Neuronal stem cell (in vitro differentiated cells): ENCODE measurements at regions not wholly inside any gene's neighbourhood (a gene's known extent, or its start where the extent isn't known, plus 50 kb on each side); places are given as distances from the start of the nearest gene placed in this dataset.
A peak's percentile ranks its signal among the peaks of the same experiment; 100 is the strongest.

ENCODE experiments used
- DNase-seq: peaks from one replicate; pipeline ENCODE4 v3.0.0-alpha.2; 2013; ENCODE audit warnings: low spot score
- H2AFZ ChIP-seq: one replicate; pipeline ENCODE4 v1.6.1; 2013; ENCODE audit warnings: mild to moderate bottlenecking, low read length, inconsistent platforms
- H2AK5ac ChIP-seq: 2 replicates; pipeline ENCODE4 v1.6.1; 2013; ENCODE audit warnings: low read depth, mild to moderate bottlenecking, inconsistent platforms, low read length, moderate library complexity, mixed read lengths
- H2BK120ac ChIP-seq: 2 replicates; pipeline ENCODE4 v1.6.1; 2013; ENCODE audit warnings: low read depth, mild to moderate bottlenecking, inconsistent platforms, low read length, moderate library complexity, mixed read lengths
- H2BK12ac ChIP-seq: one replicate; pipeline ENCODE4 v1.6.1; 2013; ENCODE audit warnings: low read length, inconsistent platforms
- H2BK15ac ChIP-seq: 2 replicates; pipeline ENCODE4 v1.6.1; 2013; ENCODE audit warnings: mild to moderate bottlenecking, low read length, inconsistent platforms, mixed read lengths
- H2BK5ac ChIP-seq: one replicate; pipeline ENCODE4 v1.6.1; 2013; ENCODE audit warnings: inconsistent platforms, mild to moderate bottlenecking, low read length, moderate library complexity
- H3K14ac ChIP-seq: one replicate; pipeline ENCODE4 v1.6.1; 2013; ENCODE audit warnings: low read length, inconsistent platforms
- H3K18ac ChIP-seq: 2 replicates; pipeline ENCODE4 v1.6.1; 2013; ENCODE audit warnings: low read length, inconsistent platforms
- H3K23ac ChIP-seq: 2 replicates; pipeline ENCODE4 v1.6.1; 2013; ENCODE audit warnings: low read depth, mild to moderate bottlenecking, mixed read lengths, low read length, inconsistent platforms; ENCODE audit not compliant: poor library complexity
- H3K27ac ChIP-seq: replicated peaks from 3 replicates; pipeline ENCODE4 v1.5.1; 2013; ENCODE audit warnings: low read length, inconsistent platforms
- H3K27me3 ChIP-seq, 3 experiments: 2 replicates each; pipeline ENCODE4 v1.6.1; 2013; ENCODE audit warnings: low read length in 3 of 3, mild to moderate bottlenecking in 2 of 3, inconsistent platforms in 1 of 3, low read depth in 1 of 3, mixed read lengths in 1 of 3, moderate library complexity in 1 of 3; ENCODE audit not compliant: control insufficient read depth in 3 of 3, insufficient read depth in 3 of 3
- H3K36me3 ChIP-seq, 2 donors: replicated peaks in 1 of 2; 2 replicates each; pipeline ENCODE4 v1.6.1; 2013; ENCODE audit warnings: low read length in 2 of 2; ENCODE audit not compliant: control insufficient read depth in 2 of 2, insufficient read depth in 2 of 2
- H3K4ac ChIP-seq: 2 replicates; pipeline ENCODE4 v1.6.1; 2013; ENCODE audit warnings: inconsistent platforms, mild to moderate bottlenecking, low read length, moderate library complexity
- H3K4me1 ChIP-seq, 2 donors: 1 replicate in 1 of 2; 2 replicates in 1 of 2; pipeline ENCODE4 v1.6.1; 2013; ENCODE audit warnings: low read length in 2 of 2, low read depth in 1 of 2; ENCODE audit not compliant: control insufficient read depth in 2 of 2, insufficient read depth in 1 of 2
- H3K4me2 ChIP-seq: one replicate; pipeline ENCODE4 v1.6.1; 2013; ENCODE audit warnings: mild to moderate bottlenecking, low read length, inconsistent platforms; ENCODE audit not compliant: insufficient read depth, poor library complexity, severe bottlenecking
- H3K4me3 ChIP-seq, 2 donors: 2 replicates each; pipeline ENCODE4 v1.5.1; 2013; ENCODE audit warnings: low read length in 2 of 2, mild to moderate bottlenecking in 2 of 2, inconsistent platforms in 1 of 2, moderate library complexity in 1 of 2
- H3K79me1 ChIP-seq: one replicate; pipeline ENCODE4 v1.6.1; 2013; ENCODE audit warnings: low read depth, mild to moderate bottlenecking, inconsistent platforms, low read length, moderate library complexity
- H3K9ac ChIP-seq: one replicate; pipeline ENCODE4 v1.6.1; 2013; ENCODE audit warnings: mild to moderate bottlenecking, low read depth, low read length, inconsistent platforms; ENCODE audit not compliant: poor library complexity
- H3K9me3 ChIP-seq, 2 donors: replicated peaks in 1 of 2; 2 replicates each; pipeline versions ENCODE3 to v1.6.1; 2013; ENCODE audit warnings: low read length in 2 of 2, mild to moderate bottlenecking in 2 of 2, inconsistent platforms in 1 of 2, low read depth in 1 of 2, mixed read lengths in 1 of 2, moderate library complexity in 1 of 2; ENCODE audit not compliant: control insufficient read depth in 2 of 2, insufficient read depth in 1 of 2
- H4K8ac ChIP-seq: one replicate; pipeline ENCODE4 v1.6.1; 2013; ENCODE audit warnings: low read depth, mild to moderate bottlenecking, inconsistent platforms, low read length, moderate library complexity
- H4K91ac ChIP-seq: one replicate; pipeline ENCODE4 v1.6.1; 2013; ENCODE audit warnings: low read length, low read depth, mild to moderate bottlenecking, inconsistent platforms; ENCODE audit not compliant: poor library complexity
- WGBS, 2 donors: extraction: QIAGEN DNeasy Blood & Tissue Kit; methylation state at CpG; one replicate each; pipeline ENCODE4 v1.1.7; 2013; ENCODE audit warnings: missing lambda C conversion rate in 2 of 2, mixed read lengths in 1 of 2; ENCODE audit not compliant: insufficient read length in 2 of 2, insufficient replicate concordance in 1 of 2; ENCODE audit errors: extremely low coverage in 2 of 2; 5-methylcytosine and 5-hydroxymethylcytosine counted together

GRCh38 chr2:10217489-10218435 lies 84.9 kb upstream of the HPCAL1 start:
- no peak for DNase-seq

DNA sequence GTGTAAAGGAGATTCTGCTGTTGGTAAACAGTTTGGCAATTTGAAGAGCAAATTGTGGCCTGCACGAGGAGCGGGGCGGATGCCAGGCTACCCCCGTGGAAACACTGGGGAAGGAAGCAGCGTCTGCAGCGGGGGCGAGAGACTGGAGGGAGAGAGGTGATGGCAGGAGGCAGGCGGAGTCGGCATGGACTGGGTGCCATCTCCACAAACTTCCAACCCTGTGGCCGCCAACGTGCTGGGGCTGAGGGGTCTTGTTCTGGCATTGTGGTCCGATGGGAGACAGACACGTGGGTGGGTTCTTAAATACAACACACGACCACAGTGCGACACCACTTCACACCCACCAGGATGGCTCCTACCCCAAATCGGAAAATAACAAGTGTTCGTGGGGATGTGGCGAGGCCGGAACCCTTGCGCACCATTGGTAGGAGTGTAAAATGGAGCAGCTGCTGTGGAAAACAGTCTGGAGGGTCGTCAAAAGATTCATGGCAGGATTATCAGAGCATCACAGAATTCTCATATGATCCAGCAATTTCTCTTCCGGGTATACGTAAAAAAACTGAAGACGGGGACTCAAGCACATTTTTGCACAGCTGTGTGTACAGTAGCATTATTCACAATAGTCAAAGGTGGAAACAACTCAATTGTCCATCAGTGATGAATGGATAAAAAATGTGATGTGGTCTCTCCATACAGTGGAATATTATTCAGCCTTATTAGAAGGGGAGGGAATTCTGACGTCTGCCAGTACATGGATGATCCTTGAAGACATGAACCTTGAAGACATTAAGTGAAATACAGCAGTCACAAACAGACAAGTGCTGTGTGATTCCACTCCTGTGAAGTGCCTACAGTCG lies 82.4 kb upstream of the HPCAL1 start:
- Histone ChIP-seq H3K4me2 (no peak overlapping the region), H3K79me1 (no peaks in the 10 kb centered on the region), H3K4me1 (peaks cover 9 to 34% of the 10 kb centered on the region in 2 donors), H3K9me3 (no peaks in the 10 kb centered on the region), H3K18ac (peak overlapping the region; percentile 55), H3K4ac (no peak overlapping the region), H3K14ac (no peak overlapping the region), H2AFZ (no peak overlapping the region), H2BK120ac (no peak overlapping the region), H2BK5ac (no peak overlapping the region), H3K23ac (peak overlapping the region; percentile 16), H4K8ac (no peak overlapping the region), H2AK5ac (no peak overlapping the region), H2BK15ac (peak overlapping the region; percentile 5), H3K4me3 (no peak overlapping the region), H3K9ac (no peak overlapping the region), H2BK12ac (no peak overlapping the region), H3K36me3 (no peaks in the 10 kb centered on the region), H4K91ac (no peak overlapping the region), H3K27ac (no peak overlapping the region), H3K27me3 (peaks cover 0 to 17% (median 0%) of the 10 kb centered on the region in 3 experiments)
- DNase-seq = no peak
- no CpG with 5 or more reads among the region's 26 CpGs for WGBS, 2 donors

More at GRCh38 chr2:10217489-10218435, 84.9 kb upstream of the HPCAL1 start:
- no peaks in the 10 kb centered on the region for H3K79me1 ChIP-seq
- no peak overlapping the region for H3K4ac ChIP-seq
- no peak overlapping the region for H2BK120ac ChIP-seq
- no peak overlapping the region for H3K4me3 ChIP-seq
- peak overlapping the region; percentile 48 for H3K23ac ChIP-seq
- peak overlapping the region; percentile 93 for H3K18ac ChIP-seq
- no CpG with 5 or more reads among the region's 20 CpGs for WGBS, 2 donors
- H3K9me3 ChIP-seq = no peaks in the 10 kb centered on the region
- H2AK5ac ChIP-seq = peak overlapping the region; percentile 54
- H2AFZ ChIP-seq = no peak overlapping the region
- no peak overlapping the region for H4K8ac ChIP-seq
- H3K9ac ChIP-seq = peak overlapping the region; percentile 27
- H3K36me3 ChIP-seq = no peaks in the 10 kb centered on the region
- H3K4me2 ChIP-seq = no peak overlapping the region
- peaks cover 12 to 33% of the 10 kb centered on the region in 2 donors for H3K4me1 ChIP-seq
- peak overlapping the region; percentile 40 for H2BK5ac ChIP-seq
- H3K27me3 ChIP-seq = no peaks in the 10 kb centered on the region
- peak overlapping the region; percentile 51 for H3K14ac ChIP-seq
- no peak overlapping the region for H4K91ac ChIP-seq
- no peak overlapping the region for H2BK15ac ChIP-seq
- no peak overlapping the region for H3K27ac ChIP-seq
- no peak overlapping the region for H2BK12ac ChIP-seq

DNA sequence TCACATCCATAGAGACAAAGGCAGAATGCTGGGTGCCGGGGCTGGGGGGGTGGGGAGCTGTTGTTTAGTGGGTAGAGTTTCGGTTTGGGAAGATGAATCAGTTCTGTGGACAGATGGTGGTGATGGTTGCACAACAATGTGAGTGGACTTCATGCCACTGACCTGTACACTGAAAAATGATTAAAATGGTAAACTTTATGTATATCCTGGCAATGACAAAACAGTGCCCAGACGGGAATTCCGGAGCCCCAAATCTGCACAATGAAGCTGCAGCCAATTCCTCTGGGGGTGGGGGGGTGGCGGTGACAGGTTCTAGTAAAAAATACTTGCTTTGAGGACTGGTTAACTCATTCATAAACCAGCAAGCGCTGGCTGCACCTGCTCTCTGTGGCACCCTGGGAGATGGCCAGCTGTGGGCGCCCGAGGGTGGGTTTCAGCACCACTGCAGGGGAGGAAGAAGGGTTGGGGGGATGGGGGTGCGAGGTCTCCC lies 81.8 kb upstream of the HPCAL1 start:
- no peaks in the 10 kb centered on the region for H3K36me3 ChIP-seq
- WGBS, 2 donors = no CpG with 5 or more reads among the region's 9 CpGs
- H3K4me3 ChIP-seq = no peak overlapping the region
- no peak overlapping the region for H3K23ac ChIP-seq
- H3K9ac ChIP-seq = no peak overlapping the region
- H2AK5ac ChIP-seq = no peak overlapping the region
- H3K9me3 ChIP-seq = no peaks in the 10 kb centered on the region
- peak overlapping the region; percentile 16 for H2BK5ac ChIP-seq
- H2BK15ac ChIP-seq = no peak overlapping the region
- no peak overlapping the region for H4K8ac ChIP-seq
- no peak overlapping the region for H2BK120ac ChIP-seq
- no peak overlapping the region for H4K91ac ChIP-seq
- H3K4me2 ChIP-seq = no peak overlapping the region
- no peak overlapping the region for H2BK12ac ChIP-seq
- no peak overlapping the region for H3K4ac ChIP-seq
- H3K79me1 ChIP-seq = no peaks in the 10 kb centered on the region
- peaks cover 14 to 40% of the 10 kb centered on the region in 2 donors for H3K4me1 ChIP-seq
- no peak for DNase-seq
- H3K27ac ChIP-seq = no peak overlapping the region
- H3K14ac ChIP-seq = no peak overlapping the region
- no peak overlapping the region for H2AFZ ChIP-seq
- no peak overlapping the region for H3K18ac ChIP-seq
- peaks cover 0 to 24% (median 0%) of the 10 kb centered on the region in 3 experiments for H3K27me3 ChIP-seq
